SU-DHL-6 (cell line): ENCODE measurements at regions not wholly inside any gene's neighbourhood (a gene's known extent, or its start where the extent isn't known, plus 50 kb on each side); places are given as distances from the start of the nearest gene placed in this dataset.

Experiments
- EZH2phosphoT487 ChIP-seq: fragments of 200-600 bp; sonication (generic), shearing (Covaris generic); conservative IDR thresholded peaks from 2 replicates; pipeline ENCODE4 v1.6.1; 2018; ENCODE audit warnings: mild to moderate bottlenecking, antibody characterized with exemption, low read length, moderate library complexity, mixed read lengths
- TF ChIP-seq, protein P1 (sequence below): fragments of 200-600 bp; sonication (generic); IDR thresholded peaks from one replicate; pipeline ENCODE4 v1.5.1; 2017; ENCODE audit warnings: antibody characterized with exemption, mild to moderate bottlenecking, low read length, moderate library complexity; ENCODE audit not compliant: insufficient read depth, poor library complexity, severe bottlenecking

DNA sequence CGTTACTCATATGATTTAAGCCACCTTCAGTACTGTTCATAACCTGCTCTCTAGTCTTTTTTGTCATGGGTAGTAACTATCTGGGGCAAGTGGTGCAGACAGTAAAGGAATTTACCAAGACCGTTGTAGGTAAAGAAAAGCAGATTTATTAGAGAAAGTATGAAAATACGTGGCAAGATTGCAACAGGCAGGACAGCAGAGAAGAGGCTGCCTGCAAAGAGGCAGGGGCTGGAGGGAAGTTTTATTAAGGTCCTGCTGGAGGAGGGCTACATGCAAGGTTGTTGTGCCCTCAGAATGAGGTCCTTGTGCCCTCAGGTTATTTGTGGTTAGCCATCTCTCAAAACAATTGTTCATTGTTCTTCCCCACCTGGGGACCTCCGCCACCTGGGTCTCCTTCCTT, 444.3 kb downstream of the BCKDHB start:
- TF ChIP-seq, protein P1, sequence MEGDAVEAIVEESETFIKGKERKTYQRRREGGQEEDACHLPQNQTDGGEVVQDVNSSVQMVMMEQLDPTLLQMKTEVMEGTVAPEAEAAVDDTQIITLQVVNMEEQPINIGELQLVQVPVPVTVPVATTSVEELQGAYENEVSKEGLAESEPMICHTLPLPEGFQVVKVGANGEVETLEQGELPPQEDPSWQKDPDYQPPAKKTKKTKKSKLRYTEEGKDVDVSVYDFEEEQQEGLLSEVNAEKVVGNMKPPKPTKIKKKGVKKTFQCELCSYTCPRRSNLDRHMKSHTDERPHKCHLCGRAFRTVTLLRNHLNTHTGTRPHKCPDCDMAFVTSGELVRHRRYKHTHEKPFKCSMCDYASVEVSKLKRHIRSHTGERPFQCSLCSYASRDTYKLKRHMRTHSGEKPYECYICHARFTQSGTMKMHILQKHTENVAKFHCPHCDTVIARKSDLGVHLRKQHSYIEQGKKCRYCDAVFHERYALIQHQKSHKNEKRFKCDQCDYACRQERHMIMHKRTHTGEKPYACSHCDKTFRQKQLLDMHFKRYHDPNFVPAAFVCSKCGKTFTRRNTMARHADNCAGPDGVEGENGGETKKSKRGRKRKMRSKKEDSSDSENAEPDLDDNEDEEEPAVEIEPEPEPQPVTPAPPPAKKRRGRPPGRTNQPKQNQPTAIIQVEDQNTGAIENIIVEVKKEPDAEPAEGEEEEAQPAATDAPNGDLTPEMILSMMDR = no peak
- no peak for TF ChIP-seq EZH2phosphoT487
